HUES64 (cell line): ENCODE measurements at regions not wholly inside any gene's neighbourhood (a gene's known extent, or its start where the extent isn't known, plus 50 kb on each side); places are given as distances from the start of the nearest gene placed in this dataset.

ENCODE experiments used
- H3K27ac ChIP-seq: 2 replicates; pipeline ENCODE4 v1.7.0; 2013; ENCODE audit warnings: low read depth, low read length, inconsistent platforms
- H3K27me3 ChIP-seq: 2 replicates; pipeline ENCODE4 v1.6.1; 2013; ENCODE audit warnings: mild to moderate bottlenecking, low read length; ENCODE audit not compliant: insufficient read depth
- H3K36me3 ChIP-seq: 2 replicates; pipeline ENCODE4 v1.6.1; 2013; ENCODE audit warnings: mild to moderate bottlenecking, low read length; ENCODE audit not compliant: insufficient read depth
- H3K4me1 ChIP-seq: 2 replicates; pipeline ENCODE4 v1.6.1; 2013; ENCODE audit warnings: mild to moderate bottlenecking, low read length, moderate library complexity; ENCODE audit not compliant: insufficient read depth
- H3K4me3 ChIP-seq: 2 replicates; pipeline ENCODE4 v1.5.1; 2013; ENCODE audit warnings: mild to moderate bottlenecking, low read length, moderate library complexity
- H3K9ac ChIP-seq: 2 replicates; pipeline ENCODE4 v1.6.1; 2013; ENCODE audit warnings: mild to moderate bottlenecking, low read depth, low read length
- H3K9me3 ChIP-seq: 2 replicates; pipeline ENCODE4 v1.6.1; 2013; ENCODE audit warnings: low read depth, low read length; ENCODE audit not compliant: insufficient read depth
- WGBS: fragments of 150-250, 120-280 bp; methylation state at CpG from one replicate; pipeline ENCODE4 v1.1.7; 2013; ENCODE audit warnings: missing lambda C conversion rate; 5-methylcytosine and 5-hydroxymethylcytosine counted together

- Histone ChIP-seq H3K4me1 (peaks cover 26% of the 10 kb centered on the region), H3K9ac (no peak overlapping the region), H3K4me3 (no peak overlapping the region), H3K27ac (no peak overlapping the region), H3K36me3 (no peaks in the 10 kb centered on the region), H3K9me3 (no peaks in the 10 kb centered on the region), H3K27me3 (no peaks in the 10 kb centered on the region)
- WGBS = 95% methylated on average over 3 of the region's 4 CpGs
These were observed 80.7 kb upstream of the NHSL1 start for GRCh38 chr6:138580040-138580439.

GRCh38 chr6:138580801-138581200 is 81.5 kb upstream of the NHSL1 start:
- H3K4me3 ChIP-seq = no peak overlapping the region
- H3K27me3 ChIP-seq = no peaks in the 10 kb centered on the region
- H3K27ac ChIP-seq = no peak overlapping the region
- H3K36me3 ChIP-seq = no peaks in the 10 kb centered on the region
- peaks cover 26% of the 10 kb centered on the region for H3K4me1 ChIP-seq
- 91% methylated on average over 6 of the region's 6 CpGs for WGBS
- H3K9ac ChIP-seq = no peak overlapping the region
- no peaks in the 10 kb centered on the region for H3K9me3 ChIP-seq

- Histone ChIP-seq H3K4me1 (peaks cover 12% of the 10 kb centered on the region), H3K27ac (no peak overlapping the region), H3K36me3 (no peaks in the 10 kb centered on the region), H3K9ac (no peak overlapping the region), H3K27me3 (no peaks in the 10 kb centered on the region), H3K4me3 (no peak overlapping the region), H3K9me3 (no peaks in the 10 kb centered on the region)
- WGBS = 96% methylated on average over 4 of the region's 4 CpGs
These were observed 83.3 kb upstream of the NHSL1 start for GRCh38 chr6:138582573-138582972.

- Histone ChIP-seq H3K27me3 (no peaks in the 10 kb centered on the region), H3K27ac (no peak overlapping the region), H3K4me3 (no peak overlapping the region), H3K36me3 (no peaks in the 10 kb centered on the region), H3K9ac (no peak overlapping the region), H3K4me1 (0 out of 2 replicates have a peak, but pooled peaks cover 6% of the 10 kb centered on the region), H3K9me3 (no peaks in the 10 kb centered on the region)
- WGBS = 96% methylated on average over 5 of the region's 5 CpGs
These were observed 87.3 kb upstream of the NHSL1 start for GRCh38 chr6:138586638-138587037.

GRCh38 chr6:138588805-138589434 is 89.6 kb upstream of the NHSL1 start:
- 55% methylated on average over 12 of the region's 13 CpGs for WGBS
- Histone ChIP-seq H3K36me3 (no peaks in the 10 kb centered on the region), H3K27me3 (no peaks in the 10 kb centered on the region), H3K27ac (no peak overlapping the region), H3K4me3 (no peak overlapping the region), H3K9ac (no peak overlapping the region), H3K9me3 (no peaks in the 10 kb centered on the region), H3K4me1 (peaks cover 26% of the 10 kb centered on the region)

GRCh38 chr6:138590796-138591709 is 91.8 kb upstream of the NHSL1 start:
- peaks cover 46% of the 10 kb centered on the region for H3K4me1 ChIP-seq
- H3K9ac ChIP-seq = no peak overlapping the region
- WGBS = 49% methylated on average over 3 of the region's 3 CpGs
- no peak overlapping the region for H3K27ac ChIP-seq
- H3K27me3 ChIP-seq = no peaks in the 10 kb centered on the region
- H3K9me3 ChIP-seq = no peaks in the 10 kb centered on the region
- H3K4me3 ChIP-seq = no peak overlapping the region
- H3K36me3 ChIP-seq = no peaks in the 10 kb centered on the region

- no peaks in the 10 kb centered on the region for H3K9me3 ChIP-seq
- WGBS = 94% methylated on average over 1 of the region's 1 CpG
- peak overlapping the region; percentile 17; the same call in 1 of the 2 replicates for H3K9ac ChIP-seq
- peak overlapping the region; percentile 89 for H3K27ac ChIP-seq
- H3K4me1 ChIP-seq = peaks cover 53% of the 10 kb centered on the region
- H3K4me3 ChIP-seq = peak overlapping the region; percentile 27; the same call in 1 of the 2 replicates
- no peaks in the 10 kb centered on the region for H3K36me3 ChIP-seq
- H3K27me3 ChIP-seq = no peaks in the 10 kb centered on the region
These were observed 93.4 kb upstream of the NHSL1 start for GRCh38 chr6:138592749-138593123.

- peak overlapping the region; percentile 17 for H3K9ac ChIP-seq
- peaks cover 53% of the 10 kb centered on the region for H3K4me1 ChIP-seq
- H3K9me3 ChIP-seq = no peaks in the 10 kb centered on the region
- peak overlapping the region; percentile 27 for H3K4me3 ChIP-seq
- H3K27ac ChIP-seq = peak overlapping the region; percentile 89
- H3K27me3 ChIP-seq = no peaks in the 10 kb centered on the region
- WGBS = 15% methylated on average over 10 of the region's 12 CpGs
- no peaks in the 10 kb centered on the region for H3K36me3 ChIP-seq
These were observed 94.0 kb upstream of the NHSL1 start for GRCh38 chr6:138593124-138593877.

- no peaks in the 10 kb centered on the region for H3K27me3 ChIP-seq
- H3K36me3 ChIP-seq = no peaks in the 10 kb centered on the region
- peak overlapping the region; percentile 17; the same call in 1 of the 2 replicates for H3K9ac ChIP-seq
- H3K4me1 ChIP-seq = peaks cover 53% of the 10 kb centered on the region
- peak overlapping the region; percentile 89 for H3K27ac ChIP-seq
- peak overlapping the region; percentile 27 for H3K4me3 ChIP-seq
- no peaks in the 10 kb centered on the region for H3K9me3 ChIP-seq
- 39% methylated on average over 9 of the region's 9 CpGs for WGBS
These were observed 94.8 kb upstream of the NHSL1 start for GRCh38 chr6:138593909-138594757.

GRCh38 chr6:138594758-138595140 is 95.5 kb upstream of the NHSL1 start:
- Histone ChIP-seq H3K4me3 (no peak overlapping the region), H3K9ac (peak overlapping the region; percentile 17; the same call in 1 of the 2 replicates), H3K27me3 (no peaks in the 10 kb centered on the region), H3K36me3 (no peaks in the 10 kb centered on the region), H3K4me1 (peaks cover 53% of the 10 kb centered on the region), H3K27ac (peak overlapping the region; percentile 89), H3K9me3 (no peaks in the 10 kb centered on the region)
- WGBS = 66% methylated on average over 4 of the region's 4 CpGs
